OCI-LY1 (cell line): ENCODE measurements at regions not wholly inside any gene's neighbourhood (a gene's known extent, or its start where the extent isn't known, plus 50 kb on each side); places are given as distances from the start of the nearest gene placed in this dataset.

ENCODE experiments used
- EZH2 ChIP-seq: fragments of 200-600 bp; sonication (generic), shearing (Covaris generic); IDR thresholded peaks from 2 replicates; pipeline ENCODE4 v1.8.0; 2017; ENCODE audit warnings: borderline replicate concordance, mixed run types, mild to moderate bottlenecking, antibody characterized with exemption, low read length, moderate library complexity, mixed read lengths
- TF ChIP-seq, protein P1 (sequence below): fragments of 200-600 bp; sonication (generic), shearing (Covaris generic); IDR thresholded peaks from 2 replicates; pipeline ENCODE4 v1.5.1; 2017; ENCODE audit warnings: mild to moderate bottlenecking, antibody characterized with exemption, low read length, moderate library complexity, mixed read lengths

DNA sequence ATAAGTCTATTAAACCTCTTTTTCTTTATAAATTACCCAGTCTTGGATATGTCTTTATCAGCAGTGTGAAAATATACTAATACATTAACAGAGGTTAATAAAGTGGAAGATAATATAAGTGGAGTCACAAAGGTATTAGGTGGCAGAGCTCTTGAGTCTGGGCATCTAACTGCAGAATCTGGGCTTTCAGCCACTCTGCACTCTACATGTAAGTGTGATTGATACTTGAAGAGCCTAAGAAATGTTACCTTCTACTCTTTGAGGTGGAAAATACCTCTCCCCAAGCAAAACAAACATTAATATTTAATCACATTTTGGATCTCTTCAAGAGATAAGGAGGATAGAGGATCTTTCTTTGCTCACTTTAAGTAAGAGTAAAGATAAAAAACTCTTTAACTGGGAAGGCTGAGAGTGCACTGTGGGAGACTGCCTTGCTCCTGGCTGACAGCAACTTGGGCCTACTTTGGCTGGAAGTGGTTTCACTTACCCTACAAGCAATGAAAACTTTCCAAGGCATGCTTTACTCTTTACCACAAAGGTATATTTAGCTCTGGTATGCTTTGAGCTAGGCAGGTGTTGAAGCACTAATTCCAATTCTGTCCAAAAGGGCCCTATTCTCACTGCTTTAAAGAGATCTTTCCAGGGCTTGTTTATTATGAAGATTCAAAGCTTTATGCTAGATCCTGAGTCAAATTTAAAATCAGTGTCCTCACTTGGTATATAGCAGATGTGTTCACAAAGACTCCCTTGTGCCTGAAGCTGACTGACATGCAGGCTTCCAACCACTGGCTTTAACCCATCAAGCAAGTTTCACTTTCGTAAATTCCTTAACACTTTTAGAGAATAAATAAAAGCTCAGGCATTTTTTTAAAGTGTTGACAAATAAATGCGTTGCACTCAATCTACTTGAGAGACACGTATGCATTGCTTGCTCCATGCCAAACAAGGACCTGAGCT, 245.3 kb upstream of the ZP4 start:
- TF ChIP-seq, protein P1, sequence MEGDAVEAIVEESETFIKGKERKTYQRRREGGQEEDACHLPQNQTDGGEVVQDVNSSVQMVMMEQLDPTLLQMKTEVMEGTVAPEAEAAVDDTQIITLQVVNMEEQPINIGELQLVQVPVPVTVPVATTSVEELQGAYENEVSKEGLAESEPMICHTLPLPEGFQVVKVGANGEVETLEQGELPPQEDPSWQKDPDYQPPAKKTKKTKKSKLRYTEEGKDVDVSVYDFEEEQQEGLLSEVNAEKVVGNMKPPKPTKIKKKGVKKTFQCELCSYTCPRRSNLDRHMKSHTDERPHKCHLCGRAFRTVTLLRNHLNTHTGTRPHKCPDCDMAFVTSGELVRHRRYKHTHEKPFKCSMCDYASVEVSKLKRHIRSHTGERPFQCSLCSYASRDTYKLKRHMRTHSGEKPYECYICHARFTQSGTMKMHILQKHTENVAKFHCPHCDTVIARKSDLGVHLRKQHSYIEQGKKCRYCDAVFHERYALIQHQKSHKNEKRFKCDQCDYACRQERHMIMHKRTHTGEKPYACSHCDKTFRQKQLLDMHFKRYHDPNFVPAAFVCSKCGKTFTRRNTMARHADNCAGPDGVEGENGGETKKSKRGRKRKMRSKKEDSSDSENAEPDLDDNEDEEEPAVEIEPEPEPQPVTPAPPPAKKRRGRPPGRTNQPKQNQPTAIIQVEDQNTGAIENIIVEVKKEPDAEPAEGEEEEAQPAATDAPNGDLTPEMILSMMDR: no peak
- TF ChIP-seq EZH2: no peak
